GOT3 (cell line): ENCODE measurements at regions not wholly inside any gene's neighbourhood (a gene's known extent, or its start where the extent isn't known, plus 50 kb on each side); places are given as distances from the start of the nearest gene placed in this dataset.
A peak's percentile ranks its signal among the peaks of the same experiment; 100 is the strongest.
"Not testable (repeated sequence)": the region's sequence is repeated elsewhere in the genome, so short reads cannot be mapped to it uniquely, and the experiment has no call there.

Experiments
- DNase-seq: peaks from one replicate; lab custom pipeline; 2025; ENCODE audit warnings: mixed read lengths; lab: John Stamatoyannopoulos, UW

- DNase-seq: no peak
Observed at GRCh38 chr7:114806590-114807162, 115.2 kb upstream of the MDFIC start.

- no peak for DNase-seq
Observed at GRCh38 chr7:114812570-114812969, 109.3 kb upstream of the MDFIC start.

- no peak for DNase-seq
Observed at GRCh38 chr7:114813624-114814023, 108.3 kb upstream of the MDFIC start.

GRCh38 chr7:114817036-114817435 lies 104.9 kb upstream of the MDFIC start:
- not testable (repeated sequence) for DNase-seq

GRCh38 chr7:114818501-114818900 lies 103.4 kb upstream of the MDFIC start:
- no peak for DNase-seq

- peak; percentile 3 for DNase-seq
Observed at GRCh38 chr7:114819616-114820362, 102.1 kb upstream of the MDFIC start.

- no peak for DNase-seq
Observed at GRCh38 chr7:114821030-114821900, 100.6 kb upstream of the MDFIC start.

- no peak for DNase-seq
Observed at GRCh38 chr7:114822131-114822530, 99.8 kb upstream of the MDFIC start.

GRCh38 chr7:114822844-114823243 lies 99.0 kb upstream of the MDFIC start:
- no peak for DNase-seq

- DNase-seq: no peak
Observed at GRCh38 chr7:114823290-114823689, 98.6 kb upstream of the MDFIC start.

GRCh38 chr7:114825423-114825951 lies 96.4 kb upstream of the MDFIC start:
- DNase-seq: no peak

- no peak for DNase-seq
Observed at GRCh38 chr7:114830952-114831351, 90.9 kb upstream of the MDFIC start.

GRCh38 chr7:114832906-114833595 lies 88.8 kb upstream of the MDFIC start:
- DNase-seq: no peak

- no peak for DNase-seq
Observed at GRCh38 chr7:114835303-114835702, 86.6 kb upstream of the MDFIC start.

GRCh38 chr7:114835861-114836260 lies 86.0 kb upstream of the MDFIC start:
- DNase-seq: no peak

- DNase-seq: no peak
Observed at GRCh38 chr7:114842551-114843065, 79.3 kb upstream of the MDFIC start.

- no peak for DNase-seq
Observed at GRCh38 chr7:114843102-114843501, 78.8 kb upstream of the MDFIC start.

- DNase-seq: no peak
Observed at GRCh38 chr7:114851406-114852061, 70.4 kb upstream of the MDFIC start.

- no peak for DNase-seq
Observed at GRCh38 chr7:114852293-114852692, 69.6 kb upstream of the MDFIC start.

GRCh38 chr7:114853189-114853588 lies 68.7 kb upstream of the MDFIC start:
- DNase-seq: no peak

- DNase-seq: no peak
Observed at GRCh38 chr7:114854369-114854768, 67.5 kb upstream of the MDFIC start.
